ENCODE measurements at regions not wholly inside any gene's neighbourhood (a gene's known extent, or its start where the extent isn't known, plus 50 kb on each side); places are given as distances from the start of the nearest gene placed in this dataset.

- peaks cover 7% of the 10 kb centered on the region for H3K4me1 ChIP-seq (ENCODE audit: control insufficient read depth, insufficient read depth, low read length)
- peaks cover 15% of the 10 kb centered on the region for H3K9me3 ChIP-seq (ENCODE audit: control insufficient read depth, low read depth, low read length)
- H3K36me3 ChIP-seq (ENCODE audit: control insufficient read depth, insufficient read depth, low read length): peaks cover 13% of the 10 kb centered on the region
- DNase-seq: no peak
- no peaks in the 10 kb centered on the region for H3K27me3 ChIP-seq (ENCODE audit: control insufficient read depth, insufficient read depth, low read length)
- H3K27ac ChIP-seq (ENCODE audit: low read length): no peak overlapping the region
- no peak overlapping the region for H3K4me3 ChIP-seq (ENCODE audit: low read length)
- 92% methylated on average over 2 of the region's 2 CpGs for WGBS (ENCODE audit: insufficient coverage, low lambda C conversion rate)
Observed at GRCh38 chr6:106035655-106036054, 50.5 kb upstream of the PRDM1 start.

DNA sequence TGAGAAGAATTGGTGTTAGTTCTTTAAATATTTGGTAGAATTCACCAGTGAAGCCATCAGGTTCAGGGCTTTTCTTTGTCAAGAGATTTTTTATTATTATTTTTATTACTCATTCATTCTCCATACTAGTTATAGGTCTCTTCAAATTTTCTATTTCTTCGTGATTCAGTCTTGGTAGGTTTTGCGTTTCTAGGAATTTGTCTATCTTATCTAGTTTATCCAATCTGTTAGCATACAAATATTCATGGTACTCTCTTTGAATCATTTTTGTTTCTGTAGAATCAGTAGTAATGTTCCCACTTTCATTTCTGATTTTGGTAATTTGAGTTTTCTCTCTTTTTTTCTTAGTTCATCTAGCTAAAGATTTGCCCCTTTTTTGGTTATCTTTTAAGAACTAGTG, 52.3 kb upstream of the PRDM1 start:
- Histone ChIP-seq H3K4me3 (ENCODE audit: low read length) (no peak overlapping the region), H3K4me1 (ENCODE audit: control insufficient read depth, insufficient read depth, low read length) (no peaks in the 10 kb centered on the region), H3K9me3 (ENCODE audit: control insufficient read depth, low read depth, low read length) (peaks cover 15% of the 10 kb centered on the region), H3K36me3 (ENCODE audit: control insufficient read depth, insufficient read depth, low read length) (peaks cover 13% of the 10 kb centered on the region), H3K27me3 (ENCODE audit: control insufficient read depth, insufficient read depth, low read length) (no peaks in the 10 kb centered on the region), H3K27ac (ENCODE audit: low read length) (no peak overlapping the region)
- 95% methylated on average over 2 of the region's 2 CpGs for WGBS (ENCODE audit: insufficient coverage, low lambda C conversion rate)
- no peak for DNase-seq

DNA sequence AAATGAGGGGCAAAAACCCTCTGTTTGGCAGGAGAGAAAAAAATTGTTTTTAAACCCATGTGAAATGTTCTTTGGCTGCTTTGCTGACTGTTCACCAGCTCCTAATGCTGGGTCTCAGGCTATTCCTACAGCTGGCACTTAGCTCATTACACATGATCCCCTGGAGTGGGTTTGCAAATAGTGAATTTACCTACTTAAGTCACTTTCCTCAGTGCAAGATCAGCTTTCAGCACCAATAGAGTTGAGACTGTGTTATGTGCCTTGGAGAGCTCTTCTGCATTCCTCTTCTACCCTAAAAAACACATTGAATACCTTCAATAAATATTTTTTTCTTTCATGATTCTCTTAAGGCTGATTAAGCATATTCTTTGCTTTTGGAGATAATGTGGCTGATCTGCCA, 58.4 kb upstream of the PRDM1 start:
- Histone ChIP-seq H3K27me3 (ENCODE audit: control insufficient read depth, insufficient read depth, low read length) (no peaks in the 10 kb centered on the region), H3K4me3 (ENCODE audit: low read length) (no peak overlapping the region), H3K9me3 (ENCODE audit: control insufficient read depth, low read depth, low read length) (no peaks in the 10 kb centered on the region), H3K4me1 (ENCODE audit: control insufficient read depth, insufficient read depth, low read length) (no peaks in the 10 kb centered on the region), H3K36me3 (ENCODE audit: control insufficient read depth, insufficient read depth, low read length) (no peaks in the 10 kb centered on the region), H3K27ac (ENCODE audit: low read length) (no peak overlapping the region)
- no peak for DNase-seq

- WGBS (ENCODE audit: insufficient coverage, low lambda C conversion rate): 80% methylated on average over 6 of the region's 17 CpGs
Observed at GRCh38 chr6:106026748-106027715, 59.1 kb upstream of the PRDM1 start.

GRCh38 chr6:106025655-106026054, 60.5 kb upstream of the PRDM1 start:
- Histone ChIP-seq H3K4me1 (ENCODE audit: control insufficient read depth, insufficient read depth, low read length) (no peaks in the 10 kb centered on the region), H3K27me3 (ENCODE audit: control insufficient read depth, insufficient read depth, low read length) (no peaks in the 10 kb centered on the region), H3K27ac (ENCODE audit: low read length) (no peak overlapping the region), H3K9me3 (ENCODE audit: control insufficient read depth, low read depth, low read length) (no peaks in the 10 kb centered on the region), H3K36me3 (ENCODE audit: control insufficient read depth, insufficient read depth, low read length) (peaks cover 2% of the 10 kb centered on the region), H3K4me3 (ENCODE audit: low read length) (no peak overlapping the region)
- no peak for DNase-seq

More at GRCh38 chr6:106026748-106027715, 59.1 kb upstream of the PRDM1 start:
- Histone ChIP-seq H3K4me3 (ENCODE audit: low read length) (no peak overlapping the region), H3K27ac (ENCODE audit: low read length) (no peak overlapping the region), H3K9me3 (ENCODE audit: control insufficient read depth, low read depth, low read length) (no peaks in the 10 kb centered on the region), H3K4me1 (ENCODE audit: control insufficient read depth, insufficient read depth, low read length) (no peaks in the 10 kb centered on the region), H3K27me3 (ENCODE audit: control insufficient read depth, insufficient read depth, low read length) (no peaks in the 10 kb centered on the region), H3K36me3 (ENCODE audit: control insufficient read depth, insufficient read depth, low read length) (no peaks in the 10 kb centered on the region)
- no peak for DNase-seq

DNA sequence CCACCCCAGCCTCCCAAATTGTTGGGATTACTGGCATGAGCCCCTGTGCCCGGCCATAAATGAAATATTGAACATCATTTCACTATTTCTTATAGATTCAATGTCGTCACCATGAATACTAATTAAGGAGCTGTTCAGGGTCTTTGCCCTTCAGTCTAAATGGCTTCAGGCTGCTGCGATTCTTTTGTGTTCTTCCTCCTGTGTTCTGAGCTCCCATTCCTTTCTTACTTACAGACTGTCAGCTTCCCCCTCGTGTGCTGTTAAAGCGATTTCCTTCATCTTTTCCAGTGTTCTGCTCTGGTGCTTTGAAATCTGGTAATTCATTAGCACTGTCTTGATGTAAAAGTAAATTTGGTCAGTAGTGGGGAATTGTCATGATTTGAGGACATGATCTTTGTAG, 63.3 kb upstream of the PRDM1 start:
- DNase-seq: no peak
- H3K4me1 ChIP-seq (ENCODE audit: control insufficient read depth, insufficient read depth, low read length): no peaks in the 10 kb centered on the region
- WGBS (ENCODE audit: insufficient coverage, low lambda C conversion rate): 100% methylated on average over 2 of the region's 5 CpGs
- H3K36me3 ChIP-seq (ENCODE audit: control insufficient read depth, insufficient read depth, low read length): peaks cover 7% of the 10 kb centered on the region
- H3K4me3 ChIP-seq (ENCODE audit: low read length): no peak overlapping the region
- no peaks in the 10 kb centered on the region for H3K27me3 ChIP-seq (ENCODE audit: control insufficient read depth, insufficient read depth, low read length)
- H3K27ac ChIP-seq (ENCODE audit: low read length): no peak overlapping the region
- H3K9me3 ChIP-seq (ENCODE audit: control insufficient read depth, low read depth, low read length): no peaks in the 10 kb centered on the region

DNA sequence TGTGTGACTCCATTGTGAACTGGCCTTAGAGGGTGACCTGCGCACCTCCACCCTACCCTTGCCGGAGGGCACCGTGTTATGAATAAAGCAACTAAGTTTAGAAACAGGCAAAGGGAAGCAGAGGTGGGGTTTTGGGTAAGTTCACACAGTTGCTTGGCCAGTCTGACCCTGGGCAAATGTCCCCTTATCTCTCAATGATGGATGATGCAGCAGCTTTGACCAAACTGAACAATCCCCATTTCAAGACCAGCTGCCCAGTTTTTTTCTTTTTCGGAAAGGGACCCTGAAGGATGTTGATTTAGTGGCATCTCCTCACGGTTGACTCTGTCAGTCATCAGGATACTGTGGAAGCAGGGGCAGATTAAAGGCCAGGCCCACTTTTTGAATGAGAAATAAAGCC, 68.7 kb upstream of the PRDM1 start:
- no peak overlapping the region for H3K4me3 ChIP-seq (ENCODE audit: low read length)
- no peaks in the 10 kb centered on the region for H3K27me3 ChIP-seq (ENCODE audit: control insufficient read depth, insufficient read depth, low read length)
- H3K4me1 ChIP-seq (ENCODE audit: control insufficient read depth, insufficient read depth, low read length): no peaks in the 10 kb centered on the region
- DNase-seq: no peak
- no peaks in the 10 kb centered on the region for H3K9me3 ChIP-seq (ENCODE audit: control insufficient read depth, low read depth, low read length)
- no peak overlapping the region for H3K27ac ChIP-seq (ENCODE audit: low read length)
- no CpG with 5 or more reads among the region's 5 CpGs for WGBS (ENCODE audit: insufficient coverage, low lambda C conversion rate)
- H3K36me3 ChIP-seq (ENCODE audit: control insufficient read depth, insufficient read depth, low read length): peaks cover 7% of the 10 kb centered on the region

- WGBS (ENCODE audit: insufficient coverage, low lambda C conversion rate): 100% methylated on average over 1 of the region's 2 CpGs
- H3K36me3 ChIP-seq (ENCODE audit: control insufficient read depth, insufficient read depth, low read length): no peaks in the 10 kb centered on the region
- peaks cover 5% of the 10 kb centered on the region for H3K4me1 ChIP-seq (ENCODE audit: control insufficient read depth, insufficient read depth, low read length)
- no peaks in the 10 kb centered on the region for H3K9me3 ChIP-seq (ENCODE audit: control insufficient read depth, low read depth, low read length)
- H3K4me3 ChIP-seq (ENCODE audit: low read length): no peak overlapping the region
- no peaks in the 10 kb centered on the region for H3K27me3 ChIP-seq (ENCODE audit: control insufficient read depth, insufficient read depth, low read length)
- H3K27ac ChIP-seq (ENCODE audit: low read length): no peak overlapping the region
- no peak for DNase-seq
Observed at GRCh38 chr6:106014955-106015354, 71.2 kb upstream of the PRDM1 start.

GRCh38 chr6:106011476-106011875, 74.7 kb upstream of the PRDM1 start:
- peak; percentile 66 to 77 for DNase-seq
- Histone ChIP-seq H3K4me1 (ENCODE audit: control insufficient read depth, insufficient read depth, low read length) (peaks cover 5% of the 10 kb centered on the region), H3K4me3 (ENCODE audit: low read length) (no peak overlapping the region), H3K9me3 (ENCODE audit: control insufficient read depth, low read depth, low read length) (no peaks in the 10 kb centered on the region), H3K27me3 (ENCODE audit: control insufficient read depth, insufficient read depth, low read length) (no peaks in the 10 kb centered on the region), H3K36me3 (ENCODE audit: control insufficient read depth, insufficient read depth, low read length) (no peaks in the 10 kb centered on the region), H3K27ac (ENCODE audit: low read length) (no peak overlapping the region)
- WGBS (ENCODE audit: insufficient coverage, low lambda C conversion rate): no CpG with 5 or more reads among the region's 6 CpGs

DNA sequence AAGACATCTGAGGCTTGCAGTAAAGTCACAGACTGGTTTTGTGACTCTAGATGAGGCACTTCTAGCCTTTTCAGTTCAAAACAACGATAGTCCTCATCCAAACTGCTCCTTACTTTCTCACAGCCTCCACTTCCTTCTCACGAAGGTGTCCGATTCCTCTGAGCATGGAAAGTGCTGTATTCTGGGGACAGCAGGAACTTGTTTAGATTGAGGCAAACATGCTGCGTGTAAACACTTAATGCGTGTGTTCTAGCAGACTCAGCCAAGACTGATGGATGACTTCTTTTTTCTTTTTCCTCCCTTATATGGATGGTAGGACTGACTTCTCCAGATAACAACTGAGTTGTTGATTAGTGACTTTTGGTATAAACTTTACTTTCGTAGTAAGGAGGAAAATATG, 80.2 kb upstream of the PRDM1 start:
- H3K27ac ChIP-seq (ENCODE audit: low read length): no peak overlapping the region
- peaks cover 28% of the 10 kb centered on the region for H3K4me1 ChIP-seq (ENCODE audit: control insufficient read depth, insufficient read depth, low read length)
- H3K4me3 ChIP-seq (ENCODE audit: low read length): no peak overlapping the region
- DNase-seq: no peak
- H3K27me3 ChIP-seq (ENCODE audit: control insufficient read depth, insufficient read depth, low read length): no peaks in the 10 kb centered on the region
- no CpG with 5 or more reads among the region's 6 CpGs for WGBS (ENCODE audit: insufficient coverage, low lambda C conversion rate)
- H3K36me3 ChIP-seq (ENCODE audit: control insufficient read depth, insufficient read depth, low read length): no peaks in the 10 kb centered on the region
- H3K9me3 ChIP-seq (ENCODE audit: control insufficient read depth, low read depth, low read length): no peaks in the 10 kb centered on the region

DNA sequence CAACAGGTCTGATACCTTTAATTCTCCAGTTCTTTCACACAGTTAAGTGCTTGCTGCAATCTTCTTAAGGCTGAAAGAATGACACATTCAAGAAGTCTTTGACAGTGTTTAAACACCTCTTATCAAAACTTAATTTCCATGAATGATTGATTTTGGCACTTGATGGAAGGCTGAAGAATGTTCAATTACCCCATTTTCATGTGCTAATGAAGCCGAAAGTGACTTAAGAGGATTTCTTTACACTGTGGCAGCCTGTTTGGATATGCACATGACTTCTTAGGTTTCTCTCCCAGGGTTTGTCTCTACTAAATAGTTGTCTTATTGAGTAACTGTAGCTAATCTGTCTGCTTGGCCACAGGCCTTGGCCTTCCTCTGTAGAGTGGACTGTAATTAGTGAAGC, 81.1 kb upstream of the PRDM1 start:
- peak in 1 of 2 donors; percentile 52 for DNase-seq
- H3K36me3 ChIP-seq (ENCODE audit: control insufficient read depth, insufficient read depth, low read length): no peaks in the 10 kb centered on the region
- no peaks in the 10 kb centered on the region for H3K9me3 ChIP-seq (ENCODE audit: control insufficient read depth, low read depth, low read length)
- peak overlapping the region; percentile 61 for H3K27ac ChIP-seq (ENCODE audit: low read length)
- no peak overlapping the region for H3K4me3 ChIP-seq (ENCODE audit: low read length)
- H3K4me1 ChIP-seq (ENCODE audit: control insufficient read depth, insufficient read depth, low read length): peaks cover 28% of the 10 kb centered on the region
- no CpG with 5 or more reads among the region's 1 CpG for WGBS (ENCODE audit: insufficient coverage, low lambda C conversion rate)
- H3K27me3 ChIP-seq (ENCODE audit: control insufficient read depth, insufficient read depth, low read length): no peaks in the 10 kb centered on the region
